Heart left ventricle (tissue), 16 donors: ENCODE measurements at regions not wholly inside any gene's neighbourhood (a gene's known extent, or its start where the extent isn't known, plus 50 kb on each side); places are given as distances from the start of the nearest gene placed in this dataset.

Experiments used
- ATAC-seq, 4 donors: fragments of 200-7000 bp; cut with Tn5 transposase; one replicate each; pipeline ENCODE4 v1.9.1; 2020 to 2022; ENCODE audit warnings: moderate library complexity in 4 of 4, mild to moderate bottlenecking in 3 of 4, moderate number of reproducible peaks in 1 of 4
- DNase-seq, 5 donors: peaks; one replicate each; pipeline ENCODE4 v3.0.0-alpha.2; 2020
- H3K27ac ChIP-seq, 12 donors: fragments of 200-600 bp; sonication (generic) in 4 of 12; one replicate each; pipeline versions ENCODE4 v1.5.0 to v1.8.0; 2016 to 2022; ENCODE audit warnings: mild to moderate bottlenecking in 2 of 12
- H3K27me3 ChIP-seq, 9 donors: fragments of 200-600 bp; sonication (generic) in 2 of 9; one replicate each; pipeline versions ENCODE4 v1.5.1 to v1.8.0; 2016 to 2022; ENCODE audit warnings: mild to moderate bottlenecking in 3 of 9
- H3K36me3 ChIP-seq, 9 donors: fragments of 200-600 bp; sonication (generic) in 2 of 9; one replicate each; pipeline versions ENCODE4 v1.5.0 to v1.8.0; 2018 to 2022; ENCODE audit warnings: mild to moderate bottlenecking in 2 of 9
- H3K4me1 ChIP-seq, 12 donors: fragments of 200-600 bp; sonication (generic) in 4 of 12; one replicate each; pipeline versions ENCODE4 v1.5.0 to v1.8.0; 2016 to 2022; ENCODE audit warnings: mild to moderate bottlenecking in 3 of 12
- H3K4me3 ChIP-seq, 12 donors: fragments of 200-600 bp; sonication (generic) in 4 of 12; one replicate each; pipeline versions ENCODE4 v1.5.0 to v1.8.0; 2017 to 2022; ENCODE audit warnings: mild to moderate bottlenecking in 9 of 12, moderate library complexity in 4 of 12
- H3K9me3 ChIP-seq, 12 donors: fragments of 200-600 bp; sonication (generic) in 4 of 12; one replicate each; pipeline versions ENCODE4 v1.5.0 to v1.8.0; 2016 to 2022; ENCODE audit warnings: mild to moderate bottlenecking in 1 of 12
- POLR2A ChIP-seq, 2 donors: fragments of 450-650 bp; IDR thresholded peaks; one replicate each; pipeline ENCODE4 v1.6.1; 2017; ENCODE audit warnings: antibody characterized with exemption in 2 of 2, mild to moderate bottlenecking in 2 of 2, moderate library complexity in 2 of 2
- WGBS, 4 donors: extraction: QIAGEN DNeasy Blood & Tissue Kit in 2 of 4; methylation state at CpG; one replicate each; pipeline versions ENCODE4 v1.1.5 to v1.1.7; 2013 to 2018; 5-methylcytosine and 5-hydroxymethylcytosine counted together
- intact Hi-C, 10 donors: fragments of 100-400 bp; cut with DNase I; formaldehyde crosslinking; loops; one replicate each; pipeline versions ENCODE4 v1.11.1 to v1.14.2; 2022
- TF ChIP-seq, protein P1 (sequence below), 12 donors: fragments of 200-600 bp; sonication (generic) in 4 of 12; IDR thresholded peaks; one replicate each; pipeline versions ENCODE4 v1.5.0 to v1.8.0; 2018 to 2022; ENCODE audit warnings: antibody characterized with exemption in 12 of 12, mild to moderate bottlenecking in 5 of 12
- donor health status: ischemic (EF 13 %, LVEDD 7.1; RV severe dilation, severe dysfunction).
- donor health status: healthy with polysubstance abuse.
- donor health status: DM: no; HTN: yes; CAD: no.
- donor health status: DM: no; HTN: no; CAD: no.
- donor health status: ischemic (EF 25% LVEDD 6.9; RV normal size, moderate dysfunction).
- donor health status: ischemic (EF 25% LVEDD 5.7; RV mildly dilated, moderate dysfunction).
- donor health status: healthy.
- donor health status: DM: yes; HTN: yes; CAD: no.
- donor health status: ischemic (EF 35%, LVEDD 5.7; RV mildly dilated, moderate dysfunction).
- donor health status: nonischemic (EF 11% LVEDD 7.7; RV severe dilation, severe dysfunction).
- donor health status: DM: yes; HTN: yes; CAD: no.
- donor health status: PGD.
- donor health status: ischemic (EF 29% LVEDD 5.4; RV normal size, mild dysfunction).
- donor health status: nonischemic (EF 23%, LVEDD 6.1; RV moderate dilation, normal function).

DNA sequence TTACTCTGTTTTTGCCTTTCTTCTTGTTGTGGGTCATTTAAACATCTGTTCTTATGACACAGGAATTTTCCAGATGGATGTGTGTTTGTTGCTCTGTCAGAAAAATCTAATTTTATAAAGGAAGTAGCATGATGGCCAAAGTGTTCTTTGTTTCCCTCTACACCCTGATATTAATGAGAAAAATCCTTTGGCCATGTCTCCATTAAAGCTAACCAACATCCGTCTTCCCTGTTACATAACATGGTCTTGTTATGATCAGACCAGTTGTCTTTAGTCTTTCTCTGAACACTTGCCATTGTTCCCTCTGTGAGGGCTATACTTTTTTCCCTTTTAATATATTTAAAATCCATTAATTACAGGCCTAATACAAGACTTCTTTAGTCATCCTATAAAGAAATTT, 142.2 kb upstream of the SPRY2 start:
- ATAC-seq (peak in 2 of 4 donors; percentile 60 to 80), DNase-seq (no peak)
- WGBS, 4 donors: 0 to 56% (median 30%) methylated on average over 1 of the region's 1 CpG
- TF ChIP-seq POLR2A (IDR thresholded peaks at IDR 0.05): no peak
- TF ChIP-seq, protein P1, sequence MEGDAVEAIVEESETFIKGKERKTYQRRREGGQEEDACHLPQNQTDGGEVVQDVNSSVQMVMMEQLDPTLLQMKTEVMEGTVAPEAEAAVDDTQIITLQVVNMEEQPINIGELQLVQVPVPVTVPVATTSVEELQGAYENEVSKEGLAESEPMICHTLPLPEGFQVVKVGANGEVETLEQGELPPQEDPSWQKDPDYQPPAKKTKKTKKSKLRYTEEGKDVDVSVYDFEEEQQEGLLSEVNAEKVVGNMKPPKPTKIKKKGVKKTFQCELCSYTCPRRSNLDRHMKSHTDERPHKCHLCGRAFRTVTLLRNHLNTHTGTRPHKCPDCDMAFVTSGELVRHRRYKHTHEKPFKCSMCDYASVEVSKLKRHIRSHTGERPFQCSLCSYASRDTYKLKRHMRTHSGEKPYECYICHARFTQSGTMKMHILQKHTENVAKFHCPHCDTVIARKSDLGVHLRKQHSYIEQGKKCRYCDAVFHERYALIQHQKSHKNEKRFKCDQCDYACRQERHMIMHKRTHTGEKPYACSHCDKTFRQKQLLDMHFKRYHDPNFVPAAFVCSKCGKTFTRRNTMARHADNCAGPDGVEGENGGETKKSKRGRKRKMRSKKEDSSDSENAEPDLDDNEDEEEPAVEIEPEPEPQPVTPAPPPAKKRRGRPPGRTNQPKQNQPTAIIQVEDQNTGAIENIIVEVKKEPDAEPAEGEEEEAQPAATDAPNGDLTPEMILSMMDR (IDR thresholded peaks at IDR 0.05): no peak
- no peak overlapping the region for H3K4me3 ChIP-seq
- H3K9me3 ChIP-seq: no peaks in the 10 kb centered on the region
- no peaks in the 10 kb centered on the region for H3K36me3 ChIP-seq
- H3K4me1 ChIP-seq: peaks cover 0 to 12% (median 0%) of the 10 kb centered on the region in 12 donors
- no peaks in the 10 kb centered on the region for H3K27me3 ChIP-seq
- peak overlapping the region in 8 of 12 donors; percentile 6 to 72 (median 45) for H3K27ac ChIP-seq
- intact Hi-C loops: no loop called here

DNA sequence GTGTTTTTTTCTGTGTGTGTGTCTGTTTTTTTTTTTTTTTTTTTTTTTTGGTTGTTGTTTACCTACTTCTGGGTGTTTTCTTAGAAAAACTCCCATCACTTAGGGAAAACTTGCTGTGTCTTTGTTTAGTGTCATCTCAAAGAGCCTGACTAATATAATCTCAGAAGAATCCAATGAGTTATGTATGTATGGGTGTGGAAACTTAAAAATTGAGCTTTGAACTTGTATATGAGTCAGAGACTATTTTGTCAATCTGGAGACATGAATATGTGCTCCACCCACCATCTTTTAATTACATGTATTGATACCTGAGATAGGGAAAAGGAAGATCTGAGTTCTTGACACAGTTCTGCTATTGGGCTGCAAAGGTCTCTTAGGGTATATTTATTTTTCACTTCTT, 140.7 kb upstream of the SPRY2 start:
- Histone ChIP-seq H3K27me3 (no peaks in the 10 kb centered on the region), H3K36me3 (no peaks in the 10 kb centered on the region), H3K27ac (peak overlapping the region in 2 of 12 donors; percentile 70 to 72), H3K4me3 (no peak overlapping the region), H3K4me1 (peaks cover 0 to 22% (median 7%) of the 10 kb centered on the region in 12 donors), H3K9me3 (no peaks in the 10 kb centered on the region)
- intact Hi-C loops: no loop called here
- DNase-seq (no peak), ATAC-seq (no peak)
- TF ChIP-seq, protein P1 (IDR thresholded peaks at IDR 0.05): no peak
- no peak for TF ChIP-seq POLR2A (IDR thresholded peaks at IDR 0.05)

DNA sequence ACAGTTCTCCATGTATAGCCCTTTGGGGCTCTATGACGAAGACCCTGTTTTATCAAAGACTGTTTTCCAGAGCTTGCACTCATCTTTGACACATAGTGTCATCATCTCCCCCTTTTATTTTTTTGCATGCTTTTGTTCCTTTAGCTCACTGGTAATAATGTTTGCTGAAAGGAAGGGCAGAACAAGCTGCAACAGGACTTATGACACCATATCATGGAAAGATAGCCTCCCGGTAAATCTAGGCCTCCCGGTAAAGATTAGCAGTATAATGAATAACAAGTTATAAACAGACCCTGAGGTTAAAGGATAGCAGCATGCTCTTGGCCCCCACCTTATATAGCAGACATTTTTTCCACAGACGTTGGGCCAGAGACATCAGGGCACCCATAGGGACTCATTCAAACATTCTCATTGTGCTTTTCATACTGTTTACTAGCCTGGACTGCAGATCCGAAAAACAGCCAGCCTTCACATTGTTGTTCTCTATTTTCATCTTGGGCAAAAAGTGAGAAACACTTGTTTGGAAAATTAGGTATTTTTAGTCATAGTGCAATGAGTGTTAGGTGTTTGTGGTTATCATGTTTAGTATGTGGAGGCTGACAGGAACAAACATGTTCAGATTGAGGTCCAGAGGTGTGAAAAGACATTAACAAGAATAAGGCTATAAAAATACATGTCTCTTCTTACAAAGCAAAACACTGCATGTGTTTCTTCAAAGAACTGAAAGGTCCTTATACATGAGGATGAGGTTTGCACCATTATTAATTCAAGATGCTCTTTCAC, 136.9 kb upstream of the SPRY2 start:
- Histone ChIP-seq H3K27ac (peak overlapping the region in 8 of 12 donors; percentile 4 to 58 (median 35)), H3K4me3 (no peak overlapping the region), H3K9me3 (no peaks in the 10 kb centered on the region), H3K27me3 (no peaks in the 10 kb centered on the region), H3K36me3 (no peaks in the 10 kb centered on the region), H3K4me1 (peaks cover 0 to 24% (median 7%) of the 10 kb centered on the region in 12 donors)
- TF ChIP-seq, protein P1 (IDR thresholded peaks at IDR 0.05): no peak
- no peak for TF ChIP-seq POLR2A (IDR thresholded peaks at IDR 0.05)
- intact Hi-C loops: loop anchor here in 3 of 10 donors (10.0 kb wide), 4 partner anchors 113 to 343 kb away; partner anchors contain the start of gene SPRY2 (in 1 of the 3)
- DNase-seq (no peak), ATAC-seq (peak; percentile 45 to 69 (median 58))
- WGBS, 4 donors: 40 to 47% (median 42%) methylated on average over 5 of the region's 5 CpGs

DNA sequence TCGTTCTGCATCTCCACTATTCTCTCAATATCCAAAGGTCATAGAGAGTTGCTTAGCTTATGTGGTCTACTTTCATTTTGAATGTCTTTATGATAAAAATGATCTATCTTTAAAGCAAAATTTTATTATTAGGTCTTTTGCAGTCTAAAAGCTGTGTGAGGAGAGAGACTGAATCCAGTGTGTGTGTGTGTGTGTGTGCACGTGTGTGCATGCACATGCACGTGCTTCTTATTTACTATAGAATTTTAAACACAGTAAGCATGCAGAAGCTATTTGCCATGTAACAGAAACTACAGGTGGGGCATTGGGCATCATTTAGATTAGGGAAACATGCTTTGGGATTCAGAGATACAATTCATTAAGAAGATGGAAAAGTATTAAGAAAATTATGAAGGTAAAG, 136.0 kb upstream of the SPRY2 start:
- 51 to 75% (median 67%) methylated on average over 2 to 3 of the region's 3 CpGs for WGBS, 4 donors
- Histone ChIP-seq H3K4me3 (no peak overlapping the region), H3K4me1 (peaks cover 0 to 21% (median 7%) of the 10 kb centered on the region in 12 donors), H3K27ac (peak overlapping the region in 5 of 12 donors; percentile 3 to 58 (median 18)), H3K27me3 (no peaks in the 10 kb centered on the region), H3K9me3 (no peaks in the 10 kb centered on the region), H3K36me3 (no peaks in the 10 kb centered on the region)
- DNase-seq: no peak
- ATAC-seq: no peak
- TF ChIP-seq, protein P1 (IDR thresholded peaks at IDR 0.05): no peak
- no peak for TF ChIP-seq POLR2A (IDR thresholded peaks at IDR 0.05)
- intact Hi-C loops: loop anchor here in 3 of 10 donors (10.0 kb wide), 4 partner anchors 112 to 342 kb away; partner anchors contain the start of gene SPRY2 (in 1 of the 3)
